Ishikawa (cell line): ENCODE measurements at regions not wholly inside any gene's neighbourhood (a gene's known extent, or its start where the extent isn't known, plus 50 kb on each side); places are given as distances from the start of the nearest gene placed in this dataset.

Experiments
- CEBPB ChIP-seq: IDR thresholded peaks from 2 replicates; pipeline ENCODE4 v1.6.1; 2012
- CREB1 ChIP-seq: IDR thresholded peaks from 2 replicates; pipeline ENCODE4 v1.6.1; 2012; ENCODE audit warnings: low read depth
- EGR1 ChIP-seq: IDR thresholded peaks from 2 replicates; pipeline ENCODE4 v1.6.1; 2012
- EP300 ChIP-seq: IDR thresholded peaks from 2 replicates; pipeline ENCODE4 v1.6.1; 2012; ENCODE audit warnings: borderline replicate concordance
- FOXM1 ChIP-seq: IDR thresholded peaks from 2 replicates; pipeline ENCODE4 v1.6.1; 2012; ENCODE audit warnings: low read depth, borderline replicate concordance
- NFIC ChIP-seq: IDR thresholded peaks from 2 replicates; pipeline ENCODE4 v1.6.1; 2012
- RAD21 ChIP-seq: IDR thresholded peaks from 2 replicates; pipeline ENCODE4 v1.6.1; 2012; ENCODE audit warnings: low read depth
- TAF1 ChIP-seq: IDR thresholded peaks from 2 replicates; pipeline ENCODE4 v1.6.1; 2012; ENCODE audit warnings: low read depth, mild to moderate bottlenecking
- TCF12 ChIP-seq: IDR thresholded peaks from 2 replicates; pipeline ENCODE4 v1.6.1; 2012; ENCODE audit warnings: low read depth
- TEAD4 ChIP-seq: IDR thresholded peaks from 2 replicates; pipeline ENCODE4 v1.6.1; 2012
- YY1 ChIP-seq: IDR thresholded peaks from 2 replicates; pipeline ENCODE4 v1.6.1; 2012; ENCODE audit warnings: low read depth
- ZBTB7A ChIP-seq: IDR thresholded peaks from 2 replicates; pipeline ENCODE4 v1.6.1; 2012; ENCODE audit warnings: low read depth
- TF ChIP-seq, protein P1 (sequence below): IDR thresholded peaks from 2 replicates; pipeline ENCODE4 v1.6.1; 2012
- TF ChIP-seq, protein P2 (sequence below): IDR thresholded peaks from 2 replicates; pipeline ENCODE4 v1.6.1; 2012; ENCODE audit warnings: low read depth, mild to moderate bottlenecking
- TF ChIP-seq, protein P3 (sequence below): IDR thresholded peaks from 2 replicates; pipeline ENCODE4 v1.6.1; 2012

DNA sequence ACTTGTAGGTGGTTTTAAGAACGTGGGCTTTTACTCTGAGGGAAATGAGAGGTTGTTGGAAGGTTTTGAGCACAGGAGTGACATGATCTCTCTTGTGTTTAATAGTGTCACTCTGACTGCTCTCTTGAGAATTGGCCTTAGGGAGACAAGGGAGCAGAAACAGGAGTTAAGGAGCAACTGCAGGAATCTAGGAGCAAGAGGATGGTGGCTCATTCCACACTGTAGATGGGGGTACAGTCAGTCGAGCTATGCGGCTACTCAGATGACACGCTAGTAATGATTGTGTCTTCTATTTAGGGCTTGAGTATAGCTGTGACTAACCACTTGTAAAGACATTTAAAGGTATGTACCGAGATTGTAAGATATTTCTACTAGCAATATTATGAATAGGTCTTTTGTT lies 87.4 kb downstream of the RPRM start:
- TF ChIP-seq, protein P1, sequence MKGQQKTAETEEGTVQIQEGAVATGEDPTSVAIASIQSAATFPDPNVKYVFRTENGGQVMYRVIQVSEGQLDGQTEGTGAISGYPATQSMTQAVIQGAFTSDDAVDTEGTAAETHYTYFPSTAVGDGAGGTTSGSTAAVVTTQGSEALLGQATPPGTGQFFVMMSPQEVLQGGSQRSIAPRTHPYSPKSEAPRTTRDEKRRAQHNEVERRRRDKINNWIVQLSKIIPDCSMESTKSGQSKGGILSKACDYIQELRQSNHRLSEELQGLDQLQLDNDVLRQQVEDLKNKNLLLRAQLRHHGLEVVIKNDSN: no peak
- no peak for TF ChIP-seq TEAD4
- TF ChIP-seq RAD21: no peak
- no peak for TF ChIP-seq CEBPB
- TF ChIP-seq, protein P2, sequence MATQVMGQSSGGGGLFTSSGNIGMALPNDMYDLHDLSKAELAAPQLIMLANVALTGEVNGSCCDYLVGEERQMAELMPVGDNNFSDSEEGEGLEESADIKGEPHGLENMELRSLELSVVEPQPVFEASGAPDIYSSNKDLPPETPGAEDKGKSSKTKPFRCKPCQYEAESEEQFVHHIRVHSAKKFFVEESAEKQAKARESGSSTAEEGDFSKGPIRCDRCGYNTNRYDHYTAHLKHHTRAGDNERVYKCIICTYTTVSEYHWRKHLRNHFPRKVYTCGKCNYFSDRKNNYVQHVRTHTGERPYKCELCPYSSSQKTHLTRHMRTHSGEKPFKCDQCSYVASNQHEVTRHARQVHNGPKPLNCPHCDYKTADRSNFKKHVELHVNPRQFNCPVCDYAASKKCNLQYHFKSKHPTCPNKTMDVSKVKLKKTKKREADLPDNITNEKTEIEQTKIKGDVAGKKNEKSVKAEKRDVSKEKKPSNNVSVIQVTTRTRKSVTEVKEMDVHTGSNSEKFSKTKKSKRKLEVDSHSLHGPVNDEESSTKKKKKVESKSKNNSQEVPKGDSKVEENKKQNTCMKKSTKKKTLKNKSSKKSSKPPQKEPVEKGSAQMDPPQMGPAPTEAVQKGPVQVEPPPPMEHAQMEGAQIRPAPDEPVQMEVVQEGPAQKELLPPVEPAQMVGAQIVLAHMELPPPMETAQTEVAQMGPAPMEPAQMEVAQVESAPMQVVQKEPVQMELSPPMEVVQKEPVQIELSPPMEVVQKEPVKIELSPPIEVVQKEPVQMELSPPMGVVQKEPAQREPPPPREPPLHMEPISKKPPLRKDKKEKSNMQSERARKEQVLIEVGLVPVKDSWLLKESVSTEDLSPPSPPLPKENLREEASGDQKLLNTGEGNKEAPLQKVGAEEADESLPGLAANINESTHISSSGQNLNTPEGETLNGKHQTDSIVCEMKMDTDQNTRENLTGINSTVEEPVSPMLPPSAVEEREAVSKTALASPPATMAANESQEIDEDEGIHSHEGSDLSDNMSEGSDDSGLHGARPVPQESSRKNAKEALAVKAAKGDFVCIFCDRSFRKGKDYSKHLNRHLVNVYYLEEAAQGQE: no peak
- no peak for TF ChIP-seq EGR1
- no peak for TF ChIP-seq TAF1
- no peak for TF ChIP-seq CREB1
- TF ChIP-seq TCF12: no peak
- TF ChIP-seq ZBTB7A: no peak
- TF ChIP-seq NFIC: no peak
- TF ChIP-seq FOXM1: no peak
- no peak for TF ChIP-seq EP300
- TF ChIP-seq, protein P3, sequence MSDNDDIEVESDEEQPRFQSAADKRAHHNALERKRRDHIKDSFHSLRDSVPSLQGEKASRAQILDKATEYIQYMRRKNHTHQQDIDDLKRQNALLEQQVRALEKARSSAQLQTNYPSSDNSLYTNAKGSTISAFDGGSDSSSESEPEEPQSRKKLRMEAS: no peak

DNA sequence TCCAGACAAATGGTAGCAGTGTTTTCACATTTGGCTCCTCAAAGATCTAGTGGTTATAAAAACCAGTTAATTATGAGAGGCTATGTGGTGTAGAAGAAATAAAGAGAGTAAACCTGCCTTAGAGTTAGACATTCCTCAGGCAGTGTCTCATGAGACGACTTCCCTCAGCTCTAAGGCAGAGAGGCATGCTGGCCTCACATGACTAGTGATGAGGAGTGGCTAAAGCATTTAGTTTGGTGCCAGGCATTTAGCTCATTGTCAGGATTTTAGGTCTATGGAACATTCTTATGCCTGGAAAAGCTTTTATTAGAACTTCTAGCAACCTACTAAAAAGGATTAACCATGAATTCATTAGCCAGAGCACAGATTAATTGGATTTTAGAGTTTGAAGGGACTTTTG lies 90.3 kb downstream of the RPRM start:
- no peak for TF ChIP-seq EP300
- TF ChIP-seq, protein P1: peak; percentile 42; the same call in 1 of the 2 replicates

DNA sequence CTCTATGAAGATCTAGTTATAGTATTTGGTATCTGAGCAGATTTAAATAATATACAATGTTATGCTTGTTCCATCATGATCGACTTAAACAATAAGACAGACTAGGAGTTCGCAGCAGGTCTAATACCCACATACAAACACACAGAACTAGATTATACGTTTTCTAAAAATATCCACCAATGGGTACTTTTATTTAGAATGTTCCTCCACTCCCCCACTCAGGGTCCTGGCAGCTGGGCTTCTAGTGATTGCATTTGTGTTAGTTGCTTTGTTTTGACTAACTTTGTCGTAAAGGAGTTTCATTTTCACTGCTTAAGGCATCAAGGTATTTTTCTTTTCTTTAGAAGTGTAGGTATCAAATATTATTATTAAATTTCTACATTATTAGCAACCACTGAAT lies 91.4 kb downstream of the RPRM start:
- no peak for TF ChIP-seq RAD21
- TF ChIP-seq ZBTB7A: no peak
- TF ChIP-seq, protein P2: no peak
- TF ChIP-seq EGR1: no peak
- no peak for TF ChIP-seq NFIC
- no peak for TF ChIP-seq CEBPB
- no peak for TF ChIP-seq CREB1
- TF ChIP-seq FOXM1: no peak
- TF ChIP-seq TCF12: no peak
- TF ChIP-seq, protein P1: no peak
- TF ChIP-seq EP300: no peak
- TF ChIP-seq, protein P3: no peak
- no peak for TF ChIP-seq TAF1
- no peak for TF ChIP-seq TEAD4
- no peak for TF ChIP-seq YY1

DNA sequence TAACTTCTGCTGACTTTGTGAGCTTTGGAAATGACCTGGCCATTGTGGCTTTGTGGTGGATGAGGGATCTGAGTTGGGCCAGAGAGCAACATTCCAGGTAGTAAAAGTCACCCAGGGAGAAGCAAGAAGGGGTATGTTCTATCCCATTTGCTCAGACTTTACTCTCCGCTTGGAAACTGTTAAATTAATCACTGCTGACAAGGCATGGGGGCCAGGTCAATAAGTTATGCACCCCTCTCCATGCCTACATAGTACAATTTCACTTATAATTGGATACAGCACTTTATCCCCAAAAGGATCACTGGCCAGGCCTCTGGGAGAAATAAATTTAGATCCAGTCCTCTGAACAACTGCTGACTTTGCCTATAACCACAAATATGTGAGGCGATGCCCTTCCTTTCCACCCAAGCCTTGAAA lies 92.1 kb downstream of the RPRM start:
- no peak for TF ChIP-seq CEBPB
- no peak for TF ChIP-seq YY1
- no peak for TF ChIP-seq FOXM1
- no peak for TF ChIP-seq NFIC
- no peak for TF ChIP-seq TCF12
- TF ChIP-seq, protein P3: no peak
- TF ChIP-seq RAD21: no peak
- TF ChIP-seq ZBTB7A: no peak
- TF ChIP-seq EP300: no peak
- TF ChIP-seq, protein P1: no peak
- TF ChIP-seq CREB1: no peak
- TF ChIP-seq, protein P2: no peak
- TF ChIP-seq EGR1: no peak
- TF ChIP-seq TAF1: no peak
- no peak for TF ChIP-seq TEAD4
